Transverse colon (tissue), 3 donors: ENCODE measurements at regions not wholly inside any gene's neighbourhood (a gene's known extent, or its start where the extent isn't known, plus 50 kb on each side); places are given as distances from the start of the nearest gene placed in this dataset.

Experiments used
- EP300 ChIP-seq: sonication (generic); formaldehyde crosslinking; IDR thresholded peaks from one replicate; pipeline ENCODE4 v1.6.1; 2017; ENCODE audit warnings: antibody characterized with exemption, low read depth
- POLR2A ChIP-seq: fragments of 450-650 bp; IDR thresholded peaks from one replicate; pipeline ENCODE4 v1.6.1; 2016; ENCODE audit warnings: antibody characterized with exemption, mild to moderate bottlenecking, moderate library complexity
- TF ChIP-seq, protein P1 (sequence below), 5 experiments: fragments of 200-600 bp in 3 of 5; fragments of 450-650 bp in 2 of 5; sonication (generic) in 3 of 5; IDR thresholded peaks; 1 replicate in 2 of 5; 2 replicates in 3 of 5; pipeline ENCODE4 v1.5.1; 2016 to 2017; ENCODE audit warnings: antibody characterized with exemption in 5 of 5, inconsistent platforms in 3 of 5, mild to moderate bottlenecking in 2 of 5, moderate library complexity in 1 of 5

DNA sequence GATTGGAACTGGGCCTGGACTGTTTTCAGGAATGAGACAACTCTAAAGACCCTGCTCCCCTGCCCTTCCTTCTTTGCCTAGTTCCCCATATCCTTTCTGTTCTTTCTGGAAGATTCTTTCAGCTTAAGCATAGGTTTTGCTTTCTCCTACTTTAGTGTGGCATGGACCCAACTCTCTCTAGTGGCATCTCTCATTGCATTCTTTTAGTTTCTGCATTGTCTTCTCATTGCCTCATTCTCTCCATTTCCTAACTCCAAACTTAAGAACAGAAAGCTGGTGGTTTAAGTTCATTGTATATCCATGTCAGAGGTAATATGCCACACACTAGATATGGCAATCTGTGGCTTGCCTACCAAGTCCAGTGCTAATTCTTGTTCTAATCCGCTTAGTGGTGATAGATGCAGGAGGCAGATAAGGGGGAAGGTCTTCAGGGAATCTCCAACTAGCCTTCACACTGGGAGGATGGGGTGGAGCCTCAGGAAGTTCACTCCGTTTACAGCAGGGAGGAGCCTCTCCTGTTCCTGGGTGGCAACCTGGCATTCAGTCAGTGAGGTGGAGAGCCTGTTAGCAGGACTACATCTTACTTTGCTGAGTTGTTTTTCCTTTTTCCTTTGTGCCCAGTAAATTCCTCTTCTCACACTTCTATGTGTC, 165.1 kb upstream of the LMNTD1 start:
- TF ChIP-seq, protein P1, sequence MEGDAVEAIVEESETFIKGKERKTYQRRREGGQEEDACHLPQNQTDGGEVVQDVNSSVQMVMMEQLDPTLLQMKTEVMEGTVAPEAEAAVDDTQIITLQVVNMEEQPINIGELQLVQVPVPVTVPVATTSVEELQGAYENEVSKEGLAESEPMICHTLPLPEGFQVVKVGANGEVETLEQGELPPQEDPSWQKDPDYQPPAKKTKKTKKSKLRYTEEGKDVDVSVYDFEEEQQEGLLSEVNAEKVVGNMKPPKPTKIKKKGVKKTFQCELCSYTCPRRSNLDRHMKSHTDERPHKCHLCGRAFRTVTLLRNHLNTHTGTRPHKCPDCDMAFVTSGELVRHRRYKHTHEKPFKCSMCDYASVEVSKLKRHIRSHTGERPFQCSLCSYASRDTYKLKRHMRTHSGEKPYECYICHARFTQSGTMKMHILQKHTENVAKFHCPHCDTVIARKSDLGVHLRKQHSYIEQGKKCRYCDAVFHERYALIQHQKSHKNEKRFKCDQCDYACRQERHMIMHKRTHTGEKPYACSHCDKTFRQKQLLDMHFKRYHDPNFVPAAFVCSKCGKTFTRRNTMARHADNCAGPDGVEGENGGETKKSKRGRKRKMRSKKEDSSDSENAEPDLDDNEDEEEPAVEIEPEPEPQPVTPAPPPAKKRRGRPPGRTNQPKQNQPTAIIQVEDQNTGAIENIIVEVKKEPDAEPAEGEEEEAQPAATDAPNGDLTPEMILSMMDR (IDR thresholded peaks at IDR 0.05), result no peak
- TF ChIP-seq POLR2A, result no peak
- TF ChIP-seq EP300, result no peak
